ENCODE measurements at regions not wholly inside any gene's neighbourhood (a gene's known extent, or its start where the extent isn't known, plus 50 kb on each side); places are given as distances from the start of the nearest gene placed in this dataset.

DNA sequence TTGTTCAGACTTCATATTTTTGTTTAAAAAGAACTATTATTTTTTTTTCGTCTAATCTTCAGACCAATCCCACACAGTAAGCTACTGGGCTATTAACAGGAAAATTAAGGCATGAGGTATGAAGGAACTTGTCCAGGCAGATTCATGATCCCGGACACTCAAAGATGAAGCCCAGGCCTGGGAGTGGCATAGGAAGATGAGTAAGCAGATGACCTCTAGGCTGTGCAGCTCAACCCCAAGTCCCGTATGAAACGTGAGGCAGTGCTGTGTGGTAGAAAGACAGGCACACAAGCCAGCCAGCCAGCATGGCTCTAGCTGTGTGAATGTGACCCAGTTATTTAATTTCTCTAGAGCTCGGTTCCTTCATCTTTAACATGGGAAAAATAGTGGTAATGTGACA, 231.9 kb downstream of the CLIC5 start:
- TF ChIP-seq, protein P1, sequence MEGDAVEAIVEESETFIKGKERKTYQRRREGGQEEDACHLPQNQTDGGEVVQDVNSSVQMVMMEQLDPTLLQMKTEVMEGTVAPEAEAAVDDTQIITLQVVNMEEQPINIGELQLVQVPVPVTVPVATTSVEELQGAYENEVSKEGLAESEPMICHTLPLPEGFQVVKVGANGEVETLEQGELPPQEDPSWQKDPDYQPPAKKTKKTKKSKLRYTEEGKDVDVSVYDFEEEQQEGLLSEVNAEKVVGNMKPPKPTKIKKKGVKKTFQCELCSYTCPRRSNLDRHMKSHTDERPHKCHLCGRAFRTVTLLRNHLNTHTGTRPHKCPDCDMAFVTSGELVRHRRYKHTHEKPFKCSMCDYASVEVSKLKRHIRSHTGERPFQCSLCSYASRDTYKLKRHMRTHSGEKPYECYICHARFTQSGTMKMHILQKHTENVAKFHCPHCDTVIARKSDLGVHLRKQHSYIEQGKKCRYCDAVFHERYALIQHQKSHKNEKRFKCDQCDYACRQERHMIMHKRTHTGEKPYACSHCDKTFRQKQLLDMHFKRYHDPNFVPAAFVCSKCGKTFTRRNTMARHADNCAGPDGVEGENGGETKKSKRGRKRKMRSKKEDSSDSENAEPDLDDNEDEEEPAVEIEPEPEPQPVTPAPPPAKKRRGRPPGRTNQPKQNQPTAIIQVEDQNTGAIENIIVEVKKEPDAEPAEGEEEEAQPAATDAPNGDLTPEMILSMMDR (IDR thresholded peaks at IDR 0.05), result no peak
- TF ChIP-seq EP300 (IDR thresholded peaks at IDR 0.05) (no peak), POLR2A (IDR thresholded peaks at IDR 0.05) (no peak)
